NCI-H526 (cell line): ENCODE measurements at regions not wholly inside any gene's neighbourhood (a gene's known extent, or its start where the extent isn't known, plus 50 kb on each side); places are given as distances from the start of the nearest gene placed in this dataset.

ENCODE experiments used
- DNase-seq, 2 experiments: peaks; one replicate each; lab custom pipeline; 2025; lab: John Stamatoyannopoulos, UW

- no peak for DNase-seq
Measured at GRCh38 chr17:52546990-52547389, 388.5 kb upstream of the CA10 start.

- DNase-seq, result no peak
Measured at GRCh38 chr17:52546493-52546892, 388.0 kb upstream of the CA10 start.

GRCh38 chr17:52537421-52537820, 378.9 kb upstream of the CA10 start:
- no peak for DNase-seq

GRCh38 chr17:52536489-52536888, 378.0 kb upstream of the CA10 start:
- no peak for DNase-seq

- DNase-seq, result no peak
Measured at GRCh38 chr17:52532373-52532772, 373.9 kb upstream of the CA10 start.

GRCh38 chr17:52524096-52524637, 365.7 kb upstream of the CA10 start:
- no peak for DNase-seq

GRCh38 chr17:52517176-52517575, 358.7 kb upstream of the CA10 start:
- DNase-seq, result no peak

- no peak for DNase-seq
Measured at GRCh38 chr17:52515927-52516326, 357.4 kb upstream of the CA10 start.

GRCh38 chr17:52505601-52506000, 347.1 kb upstream of the CA10 start:
- DNase-seq, result no peak

GRCh38 chr17:52504081-52504480, 345.6 kb upstream of the CA10 start:
- no peak for DNase-seq

- no peak for DNase-seq
Measured at GRCh38 chr17:52495646-52496045, 337.1 kb upstream of the CA10 start.

- DNase-seq, result no peak
Measured at GRCh38 chr17:52482271-52482670, 323.8 kb upstream of the CA10 start.

GRCh38 chr17:52477824-52478699, 319.5 kb upstream of the CA10 start:
- DNase-seq, result no peak

- DNase-seq, result no peak
Measured at GRCh38 chr17:52476638-52477313, 318.3 kb upstream of the CA10 start.

GRCh38 chr17:52470553-52470952, 312.0 kb upstream of the CA10 start:
- no peak for DNase-seq

- no peak for DNase-seq
Measured at GRCh38 chr17:52465407-52465806, 306.9 kb upstream of the CA10 start.

- DNase-seq, result no peak
Measured at GRCh38 chr17:52451294-52451861, 292.9 kb upstream of the CA10 start.

GRCh38 chr17:52442350-52442749, 283.8 kb upstream of the CA10 start:
- no peak for DNase-seq

GRCh38 chr17:52420555-52421078, 262.1 kb upstream of the CA10 start:
- DNase-seq, result no peak

- DNase-seq, result no peak
Measured at GRCh38 chr17:52419229-52419641, 260.7 kb upstream of the CA10 start.

- DNase-seq, result no peak
Measured at GRCh38 chr17:52410781-52411180, 252.3 kb upstream of the CA10 start.

- DNase-seq, result peak in 1 of 2 experiments; percentile 25
Measured at GRCh38 chr17:52409222-52409621, 250.7 kb upstream of the CA10 start.

GRCh38 chr17:52395308-52395707, 236.8 kb upstream of the CA10 start:
- no peak for DNase-seq
